HCT116 (cell line): ENCODE measurements at regions not wholly inside any gene's neighbourhood (a gene's known extent, or its start where the extent isn't known, plus 50 kb on each side); places are given as distances from the start of the nearest gene placed in this dataset.

ENCODE experiments used
- CEBPB ChIP-seq: IDR thresholded peaks from 2 replicates; pipeline ENCODE4 v1.6.1; 2012; ENCODE audit warnings: low read depth
- EGR1 ChIP-seq: IDR thresholded peaks from 2 replicates; pipeline ENCODE4 v1.6.1; 2012; ENCODE audit warnings: low read depth
- EZH2 ChIP-seq: fragments of 200-600 bp; sonication (generic); IDR thresholded peaks from 2 replicates; pipeline ENCODE4 v1.6.1; 2017; ENCODE audit warnings: antibody characterized with exemption, mixed run types
- EZH2phosphoT487 ChIP-seq: fragments of 200-600 bp; IDR thresholded peaks from 2 replicates; pipeline ENCODE4 v1.6.1; 2018; ENCODE audit warnings: antibody characterized with exemption, borderline replicate concordance
- POLR2A ChIP-seq: IDR thresholded peaks from 2 replicates; pipeline ENCODE4 v1.7.0; 2011; ENCODE audit warnings: borderline replicate concordance; ENCODE audit not compliant: insufficient read depth, insufficient read length; ENCODE audit errors: extremely low read depth
- POLR2AphosphoS5 ChIP-seq: IDR thresholded peaks from 2 replicates; pipeline ENCODE4 v1.6.1; 2011; ENCODE audit warnings: mild to moderate bottlenecking, low read depth, low read length, moderate library complexity
- SRF ChIP-seq: IDR thresholded peaks from 2 replicates; pipeline ENCODE4 v1.6.1; 2012; ENCODE audit warnings: low read depth
- YY1 ChIP-seq: IDR thresholded peaks from 2 replicates; pipeline ENCODE4 v1.6.1; 2011; ENCODE audit warnings: low read length, low read depth, moderate library complexity, mild to moderate bottlenecking; ENCODE audit not compliant: insufficient replicate concordance; ENCODE audit errors: extremely low read depth
- ZNF274 ChIP-seq: fragments of 200-500 bp; sonication (Bioruptor generic); IDR thresholded peaks from 2 replicates; pipeline ENCODE4 v1.6.1; 2014; ENCODE audit warnings: mild to moderate bottlenecking, low read depth, low read length, inconsistent platforms
- TF ChIP-seq, protein P1 (sequence below): IDR thresholded peaks from 2 replicates; pipeline ENCODE4 v1.6.1; 2011; ENCODE audit warnings: mild to moderate bottlenecking, low read length, moderate library complexity; ENCODE audit not compliant: insufficient replicate concordance; ENCODE audit errors: extremely low read depth
- TF ChIP-seq, protein P2 (sequence below), 3 experiments: fragments of 200-600 bp in 1 of 3; sonication (generic) in 1 of 3; IDR thresholded peaks in 2 of 3; conservative IDR thresholded peaks in 1 of 3; 2 replicates each; pipeline ENCODE4 v1.5.1; 2012 to 2017; ENCODE audit warnings: low read depth in 2 of 3, low read length in 2 of 3, antibody characterized with exemption in 1 of 3, borderline replicate concordance in 1 of 3, control low read depth in 1 of 3, mild to moderate bottlenecking in 1 of 3, mixed read lengths in 1 of 3, mixed run types in 1 of 3, moderate library complexity in 1 of 3; ENCODE audit not compliant: insufficient read depth in 1 of 3
- TF ChIP-seq, protein P3 (sequence below): IDR thresholded peaks from 2 replicates; pipeline ENCODE4 v1.6.1; 2012

DNA sequence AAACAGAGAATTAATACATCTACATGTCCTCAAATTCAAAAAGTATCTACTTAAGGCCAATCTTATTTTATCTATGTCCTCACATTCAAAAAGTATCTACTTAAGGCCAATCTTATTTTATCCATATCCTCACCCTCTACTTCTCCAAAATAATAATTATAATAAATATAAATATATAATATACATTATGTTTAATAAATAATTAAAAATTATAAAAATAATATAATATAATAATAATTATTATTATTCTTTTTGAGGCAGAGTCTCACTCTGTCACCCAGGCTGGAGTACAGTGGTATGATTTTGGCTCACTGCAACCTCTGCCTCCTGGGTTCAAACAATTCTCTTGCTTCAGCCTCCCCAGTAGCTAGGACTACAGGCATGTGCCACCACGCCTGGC, 784.9 kb downstream of the DNAJB9 start:
- TF ChIP-seq, protein P1, sequence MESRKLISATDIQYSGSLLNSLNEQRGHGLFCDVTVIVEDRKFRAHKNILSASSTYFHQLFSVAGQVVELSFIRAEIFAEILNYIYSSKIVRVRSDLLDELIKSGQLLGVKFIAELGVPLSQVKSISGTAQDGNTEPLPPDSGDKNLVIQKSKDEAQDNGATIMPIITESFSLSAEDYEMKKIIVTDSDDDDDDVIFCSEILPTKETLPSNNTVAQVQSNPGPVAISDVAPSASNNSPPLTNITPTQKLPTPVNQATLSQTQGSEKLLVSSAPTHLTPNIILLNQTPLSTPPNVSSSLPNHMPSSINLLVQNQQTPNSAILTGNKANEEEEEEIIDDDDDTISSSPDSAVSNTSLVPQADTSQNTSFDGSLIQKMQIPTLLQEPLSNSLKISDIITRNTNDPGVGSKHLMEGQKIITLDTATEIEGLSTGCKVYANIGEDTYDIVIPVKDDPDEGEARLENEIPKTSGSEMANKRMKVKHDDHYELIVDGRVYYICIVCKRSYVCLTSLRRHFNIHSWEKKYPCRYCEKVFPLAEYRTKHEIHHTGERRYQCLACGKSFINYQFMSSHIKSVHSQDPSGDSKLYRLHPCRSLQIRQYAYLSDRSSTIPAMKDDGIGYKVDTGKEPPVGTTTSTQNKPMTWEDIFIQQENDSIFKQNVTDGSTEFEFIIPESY = no peak
- TF ChIP-seq CEBPB (no peak), POLR2A (no peak), ZNF274 (no peak), EZH2phosphoT487 (no peak), YY1 (no peak), EZH2 (no peak), SRF (no peak), POLR2AphosphoS5 (no peak), EGR1 (no peak)
- TF ChIP-seq, protein P2, sequence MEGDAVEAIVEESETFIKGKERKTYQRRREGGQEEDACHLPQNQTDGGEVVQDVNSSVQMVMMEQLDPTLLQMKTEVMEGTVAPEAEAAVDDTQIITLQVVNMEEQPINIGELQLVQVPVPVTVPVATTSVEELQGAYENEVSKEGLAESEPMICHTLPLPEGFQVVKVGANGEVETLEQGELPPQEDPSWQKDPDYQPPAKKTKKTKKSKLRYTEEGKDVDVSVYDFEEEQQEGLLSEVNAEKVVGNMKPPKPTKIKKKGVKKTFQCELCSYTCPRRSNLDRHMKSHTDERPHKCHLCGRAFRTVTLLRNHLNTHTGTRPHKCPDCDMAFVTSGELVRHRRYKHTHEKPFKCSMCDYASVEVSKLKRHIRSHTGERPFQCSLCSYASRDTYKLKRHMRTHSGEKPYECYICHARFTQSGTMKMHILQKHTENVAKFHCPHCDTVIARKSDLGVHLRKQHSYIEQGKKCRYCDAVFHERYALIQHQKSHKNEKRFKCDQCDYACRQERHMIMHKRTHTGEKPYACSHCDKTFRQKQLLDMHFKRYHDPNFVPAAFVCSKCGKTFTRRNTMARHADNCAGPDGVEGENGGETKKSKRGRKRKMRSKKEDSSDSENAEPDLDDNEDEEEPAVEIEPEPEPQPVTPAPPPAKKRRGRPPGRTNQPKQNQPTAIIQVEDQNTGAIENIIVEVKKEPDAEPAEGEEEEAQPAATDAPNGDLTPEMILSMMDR (IDR thresholded peaks at IDR 0.05 in 2 of 3, conservative IDR thresholded peaks at IDR 0.05 in 1 of 3; ENCODE audit: borderline replicate concordance in 1 of 3, insufficient read depth in 1 of 3, low read depth in 2 of 3, low read length in 2 of 3) = no peak
- TF ChIP-seq, protein P3, sequence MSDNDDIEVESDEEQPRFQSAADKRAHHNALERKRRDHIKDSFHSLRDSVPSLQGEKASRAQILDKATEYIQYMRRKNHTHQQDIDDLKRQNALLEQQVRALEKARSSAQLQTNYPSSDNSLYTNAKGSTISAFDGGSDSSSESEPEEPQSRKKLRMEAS = no peak
